ENCODE measurements at regions not wholly inside any gene's neighbourhood (a gene's known extent, or its start where the extent isn't known, plus 50 kb on each side); places are given as distances from the start of the nearest gene placed in this dataset.

GRCh38 chr4:98710831-98711230 is 52.4 kb upstream of the TSPAN5 start:
- TF ChIP-seq RFX5 (IDR thresholded peaks at IDR 0.05; ENCODE audit: low read length) = no peak
- no peak for TF ChIP-seq RAD21 (IDR thresholded peaks at IDR 0.05; ENCODE audit: low read length)
- TF ChIP-seq JUND (IDR thresholded peaks at IDR 0.05) = no peak
- TF ChIP-seq CTCF (IDR thresholded peaks at IDR 0.05) = no peak
- TF ChIP-seq TAF1 (IDR thresholded peaks at IDR 0.05; ENCODE audit: borderline replicate concordance, low read depth, low read length) = no peak
- no peak for TF ChIP-seq SIN3A (IDR thresholded peaks at IDR 0.05; ENCODE audit: borderline replicate concordance, low read depth, low read length)

Data from SK-N-SH (cell line).